Muscle of back (tissue), 3 donors: ENCODE measurements at regions not wholly inside any gene's neighbourhood (a gene's known extent, or its start where the extent isn't known, plus 50 kb on each side); places are given as distances from the start of the nearest gene placed in this dataset.

Experiments
- DNase-seq, 3 donors: peaks; one replicate each; pipeline versions ENCODE4 v3.0.0 to v3.0.0-alpha.2; 2013

- DNase-seq, result peak in 1 of 3 donors; percentile 49
These were observed 694.1 kb downstream of the PLCL1 start for GRCh38 chr2:198498516-198498915.

- DNase-seq, result no peak
These were observed 693.7 kb downstream of the PLCL1 start for GRCh38 chr2:198498048-198498447.

GRCh38 chr2:198494931-198495330 is 690.5 kb downstream of the PLCL1 start:
- DNase-seq, result no peak

GRCh38 chr2:198490748-198491147 is 686.4 kb downstream of the PLCL1 start:
- no peak for DNase-seq

- DNase-seq, result no peak
These were observed 684.6 kb downstream of the PLCL1 start for GRCh38 chr2:198488964-198489363.

- DNase-seq, result no peak
These were observed 678.7 kb downstream of the PLCL1 start for GRCh38 chr2:198483051-198483450.

GRCh38 chr2:198479065-198479464 is 674.7 kb downstream of the PLCL1 start:
- no peak for DNase-seq

GRCh38 chr2:198478361-198478760 is 674.0 kb downstream of the PLCL1 start:
- DNase-seq, result peak in 2 of 3 donors; percentile 34 to 58

- DNase-seq, result no peak
These were observed 671.6 kb downstream of the PLCL1 start for GRCh38 chr2:198476007-198476406.

- no peak for DNase-seq
These were observed 666.9 kb downstream of the PLCL1 start for GRCh38 chr2:198471291-198471690.

GRCh38 chr2:198468136-198468535 is 663.7 kb downstream of the PLCL1 start:
- DNase-seq, result no peak

- DNase-seq, result peak in 1 of 3 donors; percentile 31
These were observed 661.6 kb downstream of the PLCL1 start for GRCh38 chr2:198465970-198466369.

- peak in 1 of 3 donors; percentile 43 for DNase-seq
These were observed 652.0 kb downstream of the PLCL1 start for GRCh38 chr2:198456418-198456817.

GRCh38 chr2:198453866-198454265 is 649.5 kb downstream of the PLCL1 start:
- DNase-seq, result no peak

GRCh38 chr2:198452327-198452726 is 647.9 kb downstream of the PLCL1 start:
- DNase-seq, result no peak

- no peak for DNase-seq
These were observed 644.4 kb downstream of the PLCL1 start for GRCh38 chr2:198448789-198449188.

- DNase-seq, result no peak
These were observed 640.5 kb downstream of the PLCL1 start for GRCh38 chr2:198444800-198445287.

- peak in 1 of 3 donors; percentile 27 for DNase-seq
These were observed 637.5 kb downstream of the PLCL1 start for GRCh38 chr2:198441901-198442300.

GRCh38 chr2:198441246-198441645 is 636.9 kb downstream of the PLCL1 start:
- DNase-seq, result peak in 1 of 3 donors; percentile 42

GRCh38 chr2:198440833-198441232 is 636.4 kb downstream of the PLCL1 start:
- DNase-seq, result no peak

- DNase-seq, result peak in 1 of 3 donors; percentile 9
These were observed 633.9 kb downstream of the PLCL1 start for GRCh38 chr2:198438331-198438730.

- DNase-seq, result no peak
These were observed 619.7 kb downstream of the PLCL1 start for GRCh38 chr2:198424112-198424511.

GRCh38 chr2:198417836-198418235 is 613.4 kb downstream of the PLCL1 start:
- peak in 2 of 3 donors; percentile 54 to 63 for DNase-seq

- DNase-seq, result no peak
These were observed 610.6 kb downstream of the PLCL1 start for GRCh38 chr2:198414976-198415375.

- no peak for DNase-seq
These were observed 607.5 kb downstream of the PLCL1 start for GRCh38 chr2:198411936-198412335.
